ENCODE measurements at regions not wholly inside any gene's neighbourhood (a gene's known extent, or its start where the extent isn't known, plus 50 kb on each side); places are given as distances from the start of the nearest gene placed in this dataset.
A peak's percentile ranks its signal among the peaks of the same experiment; 100 is the strongest.

DNA sequence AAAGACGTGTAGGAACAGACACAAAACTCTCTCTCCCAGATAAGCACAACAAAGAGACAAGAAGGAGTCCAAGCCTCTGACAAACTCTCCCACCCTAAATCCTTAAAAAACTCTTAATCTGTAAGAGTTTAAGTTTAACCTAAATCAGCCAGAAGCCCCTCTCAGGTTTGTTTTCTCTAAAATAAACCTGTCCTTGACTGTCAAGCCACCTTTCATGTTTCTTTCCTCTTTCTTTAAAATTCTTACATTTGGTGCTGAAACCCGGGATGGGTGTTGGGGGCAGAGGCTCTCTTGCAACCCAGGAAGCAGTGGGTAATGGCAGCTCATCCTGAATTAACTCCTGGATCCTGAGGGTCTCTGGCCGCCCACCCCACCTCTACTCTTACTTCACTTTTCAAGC is 107.8 kb upstream of the TENT5D start:
- no peaks in the 10 kb centered on the region for H3K36me3 ChIP-seq (ENCODE audit: control insufficient read depth, insufficient read depth, low read length)

DNA sequence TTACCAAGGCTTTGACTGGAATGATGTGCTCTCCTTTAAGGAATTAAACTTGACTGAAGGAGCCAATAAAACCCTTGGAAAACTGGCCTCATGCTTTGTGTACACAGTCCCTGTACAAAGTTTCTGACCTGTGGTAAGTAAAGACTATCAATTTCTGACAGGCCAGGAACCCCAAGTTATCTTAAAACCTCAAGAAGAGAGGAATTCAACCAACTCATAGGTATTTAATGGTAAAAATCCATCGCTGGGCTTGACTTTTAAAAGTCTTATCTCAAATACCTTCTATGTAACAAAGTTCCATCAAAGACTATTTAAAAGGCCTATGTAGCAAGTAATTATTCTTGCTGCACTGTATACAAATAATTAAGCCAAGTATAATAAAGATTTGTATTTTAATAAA is 103.7 kb upstream of the TENT5D start:
- TF ChIP-seq, protein P1, sequence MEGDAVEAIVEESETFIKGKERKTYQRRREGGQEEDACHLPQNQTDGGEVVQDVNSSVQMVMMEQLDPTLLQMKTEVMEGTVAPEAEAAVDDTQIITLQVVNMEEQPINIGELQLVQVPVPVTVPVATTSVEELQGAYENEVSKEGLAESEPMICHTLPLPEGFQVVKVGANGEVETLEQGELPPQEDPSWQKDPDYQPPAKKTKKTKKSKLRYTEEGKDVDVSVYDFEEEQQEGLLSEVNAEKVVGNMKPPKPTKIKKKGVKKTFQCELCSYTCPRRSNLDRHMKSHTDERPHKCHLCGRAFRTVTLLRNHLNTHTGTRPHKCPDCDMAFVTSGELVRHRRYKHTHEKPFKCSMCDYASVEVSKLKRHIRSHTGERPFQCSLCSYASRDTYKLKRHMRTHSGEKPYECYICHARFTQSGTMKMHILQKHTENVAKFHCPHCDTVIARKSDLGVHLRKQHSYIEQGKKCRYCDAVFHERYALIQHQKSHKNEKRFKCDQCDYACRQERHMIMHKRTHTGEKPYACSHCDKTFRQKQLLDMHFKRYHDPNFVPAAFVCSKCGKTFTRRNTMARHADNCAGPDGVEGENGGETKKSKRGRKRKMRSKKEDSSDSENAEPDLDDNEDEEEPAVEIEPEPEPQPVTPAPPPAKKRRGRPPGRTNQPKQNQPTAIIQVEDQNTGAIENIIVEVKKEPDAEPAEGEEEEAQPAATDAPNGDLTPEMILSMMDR (IDR thresholded peaks at IDR 0.05; ENCODE audit: insufficient read depth, low read length, poor library complexity, severe bottlenecking), result no peak
- H3K27me3 ChIP-seq (ENCODE audit: control insufficient read depth, insufficient read depth, low read length), result no peaks in the 10 kb centered on the region
- DNase-seq (ENCODE audit: low read depth), result no peak
- no peak overlapping the region for H3K4me3 ChIP-seq (ENCODE audit: low read depth, low read length)
- no peaks in the 10 kb centered on the region for H3K36me3 ChIP-seq (ENCODE audit: control insufficient read depth, insufficient read depth, low read length)

More for the DNA sequence above, 107.8 kb upstream of the TENT5D start:
- no peak for DNase-seq (ENCODE audit: low read depth)
- no peak overlapping the region for H3K4me3 ChIP-seq (ENCODE audit: low read depth, low read length)
- no peaks in the 10 kb centered on the region for H3K27me3 ChIP-seq (ENCODE audit: control insufficient read depth, insufficient read depth, low read length)
- TF ChIP-seq, protein P1 (IDR thresholded peaks at IDR 0.05; ENCODE audit: insufficient read depth, low read length, poor library complexity, severe bottlenecking), result no peak

DNA sequence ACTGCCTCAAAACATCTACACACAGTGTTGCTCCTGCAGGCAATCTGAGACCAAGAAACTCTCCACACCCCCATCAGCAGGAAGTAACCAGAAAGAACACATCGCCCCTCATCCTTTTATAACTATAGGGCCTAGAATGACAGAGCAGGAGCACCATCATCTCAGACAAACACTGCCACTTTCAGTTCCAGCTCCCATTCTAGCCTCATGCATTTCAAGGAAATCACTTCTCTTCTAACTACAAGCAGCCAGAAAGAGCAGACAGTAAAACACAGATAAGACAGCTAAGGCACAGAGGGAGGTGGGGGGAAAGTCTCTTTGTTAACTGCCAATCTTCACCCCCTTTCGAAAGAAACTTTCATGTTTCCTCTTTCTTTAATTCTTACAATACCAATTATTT is 102.6 kb upstream of the TENT5D start:
- no peak overlapping the region for H3K4me3 ChIP-seq (ENCODE audit: low read depth, low read length)
- TF ChIP-seq, protein P1 (IDR thresholded peaks at IDR 0.05; ENCODE audit: insufficient read depth, low read length, poor library complexity, severe bottlenecking), result no peak
- DNase-seq (ENCODE audit: low read depth), result no peak
- H3K36me3 ChIP-seq (ENCODE audit: control insufficient read depth, insufficient read depth, low read length), result no peaks in the 10 kb centered on the region
- H3K27me3 ChIP-seq (ENCODE audit: control insufficient read depth, insufficient read depth, low read length), result no peaks in the 10 kb centered on the region

DNA sequence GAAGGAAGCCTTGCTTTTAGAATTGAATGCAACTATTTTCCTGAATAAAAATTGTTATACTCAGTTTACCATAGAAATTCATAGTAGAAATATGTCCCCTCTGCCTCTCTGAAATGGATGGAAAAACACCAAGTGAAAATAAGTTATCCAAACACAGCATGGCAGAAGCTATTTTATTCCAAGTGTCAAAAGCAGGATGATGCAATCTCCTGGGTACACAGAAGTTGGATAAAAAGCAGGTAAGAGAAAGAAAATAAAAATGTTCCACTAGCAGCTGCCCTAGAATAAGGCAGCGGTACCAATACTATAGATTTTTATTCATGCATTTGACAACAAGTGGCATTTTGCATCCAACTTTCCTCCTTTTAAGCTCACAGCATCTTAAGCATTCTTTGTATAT is 89.0 kb upstream of the TENT5D start:
- Histone ChIP-seq H3K36me3 (ENCODE audit: control insufficient read depth, insufficient read depth, low read length) (no peaks in the 10 kb centered on the region), H3K4me3 (ENCODE audit: low read depth, low read length) (no peak overlapping the region), H3K27me3 (ENCODE audit: control insufficient read depth, insufficient read depth, low read length) (no peaks in the 10 kb centered on the region)
- no peak for DNase-seq (ENCODE audit: low read depth)
- TF ChIP-seq, protein P1 (IDR thresholded peaks at IDR 0.05; ENCODE audit: insufficient read depth, low read length, poor library complexity, severe bottlenecking), result no peak

DNA sequence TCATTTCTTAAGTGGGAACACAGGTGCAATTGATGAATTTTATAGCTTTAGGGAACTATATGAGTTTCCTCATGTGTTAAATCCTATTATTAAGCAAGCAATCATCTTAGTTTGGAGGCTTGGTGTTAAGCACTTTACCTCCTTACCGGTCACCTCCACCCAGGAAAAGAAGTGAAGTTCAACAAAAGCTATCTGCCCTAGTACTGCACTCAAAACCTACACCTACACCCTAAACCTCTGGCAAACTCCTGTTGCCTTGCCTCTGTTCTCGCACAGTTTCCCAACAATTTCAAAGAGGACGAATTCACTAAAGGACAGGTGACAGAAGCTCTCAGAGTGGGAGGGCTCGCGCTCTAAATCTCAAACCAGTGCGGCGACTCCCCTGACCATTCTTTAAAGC is 85.7 kb upstream of the TENT5D start:
- TF ChIP-seq, protein P1 (IDR thresholded peaks at IDR 0.05; ENCODE audit: insufficient read depth, low read length, poor library complexity, severe bottlenecking), result no peak
- no peaks in the 10 kb centered on the region for H3K36me3 ChIP-seq (ENCODE audit: control insufficient read depth, insufficient read depth, low read length)
- no peak for DNase-seq (ENCODE audit: low read depth)
- H3K4me3 ChIP-seq (ENCODE audit: low read depth, low read length), result peak overlapping the region; percentile 37
- H3K27me3 ChIP-seq (ENCODE audit: control insufficient read depth, insufficient read depth, low read length), result no peaks in the 10 kb centered on the region

DNA sequence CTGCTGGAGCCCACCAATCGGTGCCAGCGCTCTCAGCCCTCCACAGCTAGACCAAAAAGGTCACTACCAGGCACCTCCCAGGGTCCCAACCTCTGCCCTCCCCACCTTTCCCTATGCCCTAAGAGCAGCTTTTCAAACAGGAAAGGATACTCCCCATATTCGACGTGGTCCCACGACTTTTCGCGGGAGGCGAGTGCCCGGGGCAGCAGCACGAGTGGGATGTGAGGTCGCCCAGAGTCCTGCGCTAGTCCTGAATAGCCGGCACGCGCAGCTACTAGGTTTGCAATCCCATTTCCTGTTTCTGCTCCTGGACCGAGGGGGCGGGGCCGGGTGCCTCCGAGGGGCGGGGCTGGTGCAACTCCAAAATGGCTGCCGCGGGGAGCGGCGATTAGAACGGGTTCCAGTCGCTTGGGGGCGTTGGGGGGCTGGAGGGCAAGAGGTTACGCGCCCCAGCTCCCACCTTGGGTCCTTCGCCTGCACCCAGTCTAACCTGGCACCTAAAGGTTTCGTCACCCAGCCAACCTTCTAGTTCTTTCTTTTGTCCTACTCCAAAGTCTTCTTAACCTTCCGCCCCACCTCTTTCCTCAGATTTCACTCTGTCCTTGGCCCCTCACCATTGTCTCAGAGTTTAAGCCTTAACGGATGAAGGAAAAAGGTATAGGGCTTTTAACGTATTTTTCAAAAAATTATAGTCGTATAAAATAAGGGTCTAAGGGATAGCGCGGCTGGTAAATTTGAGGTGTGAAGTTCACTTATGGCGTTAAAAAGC is 85.0 kb upstream of the TENT5D start:
- TF ChIP-seq, protein P1 (IDR thresholded peaks at IDR 0.05; ENCODE audit: insufficient read depth, low read length, poor library complexity, severe bottlenecking), result no peak
- Histone ChIP-seq H3K4me3 (ENCODE audit: low read depth, low read length) (peak overlapping the region; percentile 37), H3K27me3 (ENCODE audit: control insufficient read depth, insufficient read depth, low read length) (no peaks in the 10 kb centered on the region), H3K36me3 (ENCODE audit: control insufficient read depth, insufficient read depth, low read length) (no peaks in the 10 kb centered on the region)
- DNase-seq (ENCODE audit: low read depth), result no peak

Measured in kidney epithelial cell (primary cell).